ENCODE measurements at regions not wholly inside any gene's neighbourhood (a gene's known extent, or its start where the extent isn't known, plus 50 kb on each side); places are given as distances from the start of the nearest gene placed in this dataset.

DNA sequence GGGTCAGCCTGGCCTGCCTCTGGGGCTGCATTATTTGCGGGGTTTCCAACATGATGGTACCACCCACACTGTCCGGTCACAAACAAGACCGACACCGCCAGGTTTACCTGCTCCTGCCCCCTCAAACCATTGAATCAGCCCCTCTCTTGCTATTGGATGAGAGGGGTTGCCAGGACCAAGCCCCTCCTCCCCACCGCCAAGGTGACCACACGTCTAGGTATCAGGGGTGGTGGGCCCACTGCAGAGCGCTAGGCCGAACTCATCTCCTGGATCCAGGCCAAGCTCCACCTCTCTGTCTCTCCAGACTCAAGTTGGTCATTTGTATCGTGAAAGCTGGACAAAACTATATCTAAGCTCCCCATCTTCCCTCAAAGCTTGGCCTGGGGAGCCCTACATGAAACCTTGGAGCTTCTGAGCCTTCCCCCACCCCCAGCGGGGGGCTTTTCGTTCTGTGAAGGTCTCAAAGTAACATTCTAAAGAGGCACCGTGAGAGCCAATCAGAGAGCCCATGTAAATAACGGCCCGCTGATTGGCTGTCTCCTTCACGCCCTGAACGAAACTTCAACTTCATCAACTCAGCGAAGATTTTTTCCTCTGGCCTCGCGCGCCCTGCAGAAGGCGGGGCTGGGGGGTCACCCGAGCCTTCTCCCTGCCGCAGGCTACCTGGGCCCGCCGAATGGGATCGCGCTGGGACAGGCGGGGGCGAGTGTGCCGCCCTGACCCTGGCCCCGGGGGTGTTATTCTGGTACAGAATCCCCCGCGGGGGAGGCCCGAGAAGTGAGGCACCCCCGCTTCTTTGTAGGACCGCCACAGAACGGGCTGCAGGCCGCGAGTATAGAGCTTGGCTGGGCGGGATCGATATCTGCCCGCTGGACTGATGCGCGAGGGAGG, 49.6 kb upstream of the PSD2 start (continued):
- no peak for TF ChIP-seq ATF3 (IDR thresholded peaks at IDR 0.05)
- no peak for TF ChIP-seq JUND (IDR thresholded peaks at IDR 0.05)
- TF ChIP-seq SIN3A (IDR thresholded peaks at IDR 0.05; ENCODE audit: low read depth), result no peak
- no peak for TF ChIP-seq ELF1 (IDR thresholded peaks at IDR 0.05; ENCODE audit: borderline replicate concordance, low read depth)
